VCaP (cell line): ENCODE measurements at regions not wholly inside any gene's neighbourhood (a gene's known extent, or its start where the extent isn't known, plus 50 kb on each side); places are given as distances from the start of the nearest gene placed in this dataset.

Source experiments
- H3K27ac ChIP-seq: fragments of 450-650 bp; 2 replicates; pipeline ENCODE4 v1.5.1; 2017
- TF ChIP-seq, protein P1 (sequence below): fragments of 450-650 bp; conservative IDR thresholded peaks from 2 replicates; pipeline ENCODE4 v1.5.1; 2017; ENCODE audit warnings: mild to moderate bottlenecking, moderate library complexity

DNA sequence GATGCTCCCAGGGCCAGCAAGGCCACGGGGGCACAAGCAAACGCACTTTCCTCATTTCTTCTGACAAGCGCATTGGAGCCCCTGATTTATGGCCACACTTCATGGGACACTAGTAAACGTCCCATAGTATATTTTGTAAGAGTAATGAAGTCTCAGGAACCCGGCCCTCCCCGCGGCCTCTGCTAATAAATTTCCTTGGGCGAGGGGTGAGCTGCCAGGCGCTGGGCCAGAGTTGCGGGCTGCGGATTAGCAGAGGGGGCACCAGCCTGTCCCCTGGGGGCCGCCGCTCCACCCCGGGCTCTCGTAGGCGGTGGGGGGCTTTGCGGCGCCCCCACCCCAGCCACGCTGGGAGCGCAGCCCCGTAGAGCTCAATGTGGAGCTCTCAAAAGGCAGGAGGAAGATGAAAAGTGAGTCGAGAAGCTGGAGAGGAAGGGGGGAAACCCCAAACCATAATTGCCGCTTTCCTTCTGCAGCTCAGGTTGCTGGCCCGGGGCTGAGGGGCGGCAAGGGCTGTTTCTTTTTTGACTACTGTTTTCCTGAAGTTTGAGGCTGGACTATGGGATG lies 173.6 kb downstream of the CDC5L start:
- TF ChIP-seq, protein P1, sequence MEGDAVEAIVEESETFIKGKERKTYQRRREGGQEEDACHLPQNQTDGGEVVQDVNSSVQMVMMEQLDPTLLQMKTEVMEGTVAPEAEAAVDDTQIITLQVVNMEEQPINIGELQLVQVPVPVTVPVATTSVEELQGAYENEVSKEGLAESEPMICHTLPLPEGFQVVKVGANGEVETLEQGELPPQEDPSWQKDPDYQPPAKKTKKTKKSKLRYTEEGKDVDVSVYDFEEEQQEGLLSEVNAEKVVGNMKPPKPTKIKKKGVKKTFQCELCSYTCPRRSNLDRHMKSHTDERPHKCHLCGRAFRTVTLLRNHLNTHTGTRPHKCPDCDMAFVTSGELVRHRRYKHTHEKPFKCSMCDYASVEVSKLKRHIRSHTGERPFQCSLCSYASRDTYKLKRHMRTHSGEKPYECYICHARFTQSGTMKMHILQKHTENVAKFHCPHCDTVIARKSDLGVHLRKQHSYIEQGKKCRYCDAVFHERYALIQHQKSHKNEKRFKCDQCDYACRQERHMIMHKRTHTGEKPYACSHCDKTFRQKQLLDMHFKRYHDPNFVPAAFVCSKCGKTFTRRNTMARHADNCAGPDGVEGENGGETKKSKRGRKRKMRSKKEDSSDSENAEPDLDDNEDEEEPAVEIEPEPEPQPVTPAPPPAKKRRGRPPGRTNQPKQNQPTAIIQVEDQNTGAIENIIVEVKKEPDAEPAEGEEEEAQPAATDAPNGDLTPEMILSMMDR, result no peak
- no peak overlapping the region for H3K27ac ChIP-seq

DNA sequence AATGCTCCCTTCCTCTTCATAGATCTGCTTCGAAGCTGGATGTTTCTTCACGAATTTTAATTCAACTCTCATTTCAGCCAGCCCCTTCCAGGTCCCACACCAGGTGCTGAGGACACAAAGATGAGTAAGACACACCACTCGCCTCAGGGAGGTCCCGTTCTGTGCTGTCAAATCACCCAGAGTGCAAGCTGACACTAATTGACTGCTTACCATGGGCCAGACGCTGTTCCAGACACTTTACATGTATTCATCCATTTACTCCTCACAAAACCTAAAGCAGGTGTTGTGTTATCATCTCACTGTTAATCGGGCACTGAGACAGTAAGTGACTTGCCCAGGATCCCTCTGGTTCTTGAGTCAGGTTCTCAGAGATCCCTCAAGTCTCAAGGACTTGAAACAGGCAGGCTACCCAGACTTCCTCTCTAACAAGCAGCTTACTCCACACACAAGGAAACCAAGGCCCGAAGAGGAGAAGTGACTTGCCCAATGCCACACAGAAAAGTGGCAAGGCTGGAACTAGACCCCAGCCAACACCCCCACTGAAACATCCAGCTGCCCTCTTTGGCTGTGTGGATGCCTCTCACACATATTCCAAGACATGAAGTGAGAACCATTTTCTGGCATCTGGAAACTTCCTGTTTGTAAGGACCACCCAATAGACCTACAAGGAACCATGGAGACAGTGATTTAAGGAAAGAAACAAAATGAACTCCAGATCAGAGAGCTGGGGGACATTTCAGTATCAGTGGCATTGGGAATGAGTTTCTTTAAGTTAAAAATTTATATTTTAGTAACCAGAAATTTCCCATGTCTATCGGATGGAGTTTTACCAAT lies 174.5 kb downstream of the CDC5L start:
- TF ChIP-seq, protein P1, result no peak
- no peak overlapping the region for H3K27ac ChIP-seq

DNA sequence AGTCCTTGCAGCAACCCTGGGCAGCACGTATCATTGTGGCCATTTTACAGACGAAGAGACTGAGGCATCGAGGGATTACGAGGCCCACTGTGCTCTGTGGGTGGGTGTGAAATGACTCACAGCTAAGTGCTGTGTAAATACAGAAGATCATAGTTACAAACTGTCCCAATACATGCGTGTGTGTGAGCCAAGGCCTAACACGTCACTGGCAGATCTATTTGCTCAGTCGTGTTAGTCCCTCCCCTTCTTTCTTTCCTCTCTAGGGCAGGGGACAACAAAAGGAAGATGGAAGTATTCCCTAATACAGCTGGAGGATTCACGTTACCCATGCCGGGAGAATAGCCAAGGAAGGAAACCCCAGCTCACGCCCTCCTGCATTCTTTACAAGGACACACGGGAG lies 175.9 kb downstream of the CDC5L start:
- no peak overlapping the region for H3K27ac ChIP-seq

DNA sequence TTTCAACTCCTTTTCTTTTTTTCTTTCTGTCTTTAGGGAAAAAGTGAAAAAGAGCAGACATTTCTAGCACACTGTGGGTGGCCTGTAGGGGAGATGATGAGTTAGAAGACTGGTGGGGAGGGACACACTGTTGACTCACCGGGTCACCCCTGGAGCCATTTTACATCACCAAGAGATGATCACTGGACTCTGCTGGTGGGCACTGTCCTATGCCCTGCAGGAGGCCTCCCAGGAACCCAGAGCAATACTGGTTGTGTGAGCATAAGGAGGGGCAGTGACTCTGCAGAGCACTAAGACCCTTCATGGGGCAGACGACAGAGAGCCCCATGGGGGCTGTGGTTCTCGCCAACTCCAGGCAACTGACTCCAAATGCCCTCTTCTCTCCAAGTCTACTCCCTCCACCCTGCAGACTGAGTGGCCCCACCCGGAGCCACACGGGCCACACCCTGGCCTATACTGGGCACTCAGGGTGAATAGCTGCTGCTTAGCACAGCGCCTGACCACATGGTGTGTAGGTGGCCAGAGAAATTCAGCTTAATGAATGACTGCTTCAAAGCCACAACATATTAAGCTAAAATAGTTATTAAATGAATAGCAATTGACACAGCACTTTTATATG lies 177.5 kb downstream of the CDC5L start:
- no peak overlapping the region for H3K27ac ChIP-seq
- TF ChIP-seq, protein P1, result no peak

More for the DNA sequence above, 175.9 kb downstream of the CDC5L start:
- TF ChIP-seq, protein P1, result no peak

DNA sequence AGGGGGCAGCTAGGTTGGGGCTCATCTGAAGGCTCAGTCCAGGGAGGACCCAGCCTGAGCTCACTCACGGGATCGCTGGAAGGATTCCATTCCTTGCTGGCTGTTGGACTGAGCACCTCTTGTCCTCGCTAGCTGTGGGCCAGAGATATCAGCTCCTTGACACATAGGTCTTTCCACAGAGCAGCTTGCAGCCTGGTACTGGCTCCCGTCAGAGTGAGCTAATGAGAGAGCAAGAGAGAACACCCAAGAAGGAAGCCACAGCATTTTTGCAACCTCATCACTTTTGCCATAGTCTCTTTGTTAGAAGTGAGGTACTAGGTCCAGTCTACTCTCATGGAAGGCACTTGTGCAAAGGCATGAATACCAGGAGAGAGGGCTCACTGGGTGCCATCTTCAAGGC lies 179.9 kb downstream of the CDC5L start:
- H3K27ac ChIP-seq, result no peak overlapping the region
- TF ChIP-seq, protein P1, result no peak

DNA sequence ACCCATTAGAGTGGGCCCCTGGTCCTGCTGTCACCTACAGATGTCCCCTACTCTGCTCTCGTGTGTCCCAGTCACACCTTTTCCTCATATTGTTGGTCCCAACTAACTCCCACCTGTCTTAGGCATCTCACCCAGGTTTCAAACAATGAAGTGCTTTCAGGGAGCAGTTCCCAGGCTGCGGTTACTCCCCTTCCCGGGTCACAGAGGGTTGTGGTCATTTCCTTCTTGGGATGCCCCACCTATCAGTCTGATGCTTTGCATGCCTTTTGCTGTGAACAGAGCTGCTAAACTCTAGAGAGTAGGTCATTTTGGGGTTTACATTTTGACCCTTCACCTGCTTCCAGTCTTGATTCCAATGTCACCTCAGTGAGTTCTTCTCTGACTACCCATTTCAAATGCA lies 181.6 kb downstream of the CDC5L start:
- TF ChIP-seq, protein P1, result no peak

DNA sequence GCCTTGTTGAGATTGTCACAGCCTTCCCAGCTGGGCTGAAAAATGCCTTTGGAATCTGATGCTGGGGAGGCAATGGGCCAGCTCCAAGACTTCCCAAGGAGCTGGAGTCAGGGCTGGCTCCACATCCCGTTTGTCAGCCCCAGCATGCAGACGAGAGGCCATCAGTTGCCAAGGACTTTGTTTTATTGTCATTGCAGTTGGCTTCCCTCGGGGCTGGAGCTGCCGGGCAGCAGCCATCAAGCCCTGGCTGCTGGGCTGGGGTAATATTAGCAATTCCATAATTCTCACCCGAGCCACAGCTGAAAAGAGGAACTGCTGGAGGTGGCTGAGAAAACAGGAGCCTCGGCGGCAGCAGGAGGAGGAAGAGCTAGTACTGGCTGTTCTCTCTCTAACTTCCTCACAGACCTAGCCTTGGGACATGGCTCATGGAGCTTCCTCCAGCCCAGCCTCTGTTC lies 182.5 kb downstream of the CDC5L start:
- TF ChIP-seq, protein P1, result no peak
- H3K27ac ChIP-seq, result no peak overlapping the region

More for the DNA sequence above, 181.6 kb downstream of the CDC5L start:
- H3K27ac ChIP-seq, result no peak overlapping the region
